Neural cell (in vitro differentiated cells): ENCODE measurements at regions not wholly inside any gene's neighbourhood (a gene's known extent, or its start where the extent isn't known, plus 50 kb on each side); places are given as distances from the start of the nearest gene placed in this dataset.

Experiments used
- H2AFZ ChIP-seq: fragments of 200-600, 300-800 bp; sonication (generic), shearing (Covaris generic); 2 replicates; pipeline ENCODE4 v1.6.0; 2014; ENCODE audit warnings: low read depth, mild to moderate bottlenecking, antibody characterized with exemption, low read length, moderate library complexity
- H3F3A ChIP-seq: fragments of 200-600 bp; shearing (Covaris generic); 2 replicates; pipeline ENCODE4 v1.6.1; 2016; ENCODE audit warnings: mild to moderate bottlenecking, moderate library complexity, mixed read lengths, antibody characterized with exemption, low read length; ENCODE audit not compliant: insufficient read depth, poor library complexity, severe bottlenecking
- H3K27ac ChIP-seq: fragments of 200-600, 300-800 bp; sonication (generic), shearing (Covaris generic); 2 replicates; pipeline ENCODE4 v1.5.1; 2014; ENCODE audit warnings: mild to moderate bottlenecking, low read length, moderate library complexity
- H3K27me3 ChIP-seq: fragments of 300-800, 200-600 bp; sonication (generic), shearing (Covaris generic); 2 replicates; pipeline ENCODE4 v1.6.0; 2014; ENCODE audit warnings: mild to moderate bottlenecking, low read depth, low read length, moderate library complexity; ENCODE audit not compliant: insufficient read depth
- H3K36me3 ChIP-seq: fragments of 300-800, 200-600 bp; sonication (generic), shearing (Covaris generic); 2 replicates; pipeline ENCODE4 v1.5.1; 2014; ENCODE audit warnings: mild to moderate bottlenecking, antibody characterized with exemption, low read length, moderate library complexity; ENCODE audit not compliant: insufficient read depth
- H3K4me2 ChIP-seq: fragments of 300-800, 200-600 bp; sonication (generic), shearing (Covaris generic); 2 replicates; pipeline ENCODE4 v1.6.0; 2014; ENCODE audit warnings: mild to moderate bottlenecking, low read length
- H3K4me3 ChIP-seq: fragments of 300-800, 200-600 bp; sonication (generic), shearing (Covaris generic); 2 replicates; pipeline ENCODE4 v1.5.1; 2014; ENCODE audit warnings: mild to moderate bottlenecking, low read length, moderate library complexity
- H3K79me2 ChIP-seq: fragments of 200-600 bp; shearing (Covaris generic); replicated peaks from 2 replicates; pipeline ENCODE4 v1.6.0; 2014; ENCODE audit warnings: mild to moderate bottlenecking, low read length, moderate library complexity; ENCODE audit not compliant: insufficient read depth
- H3K9ac ChIP-seq: fragments of 300-800, 200-600 bp; sonication (generic), shearing (Covaris generic); 2 replicates; pipeline ENCODE4 v1.6.1; 2016; ENCODE audit warnings: mild to moderate bottlenecking, low read length, mixed read lengths
- H3K9me2 ChIP-seq: fragments of 200-600 bp; shearing (Covaris generic); 2 replicates; pipeline ENCODE4 v1.6.1; 2016; ENCODE audit warnings: mild to moderate bottlenecking, low read length, mixed read lengths; ENCODE audit not compliant: insufficient read depth
- H3K9me3 ChIP-seq: fragments of 200-600, 300-800 bp; sonication (generic), shearing (Covaris generic); 2 replicates; pipeline ENCODE4 v1.6.1; 2016; ENCODE audit warnings: mild to moderate bottlenecking, mixed run types, low read length, moderate library complexity, mixed read lengths
- H4K20me1 ChIP-seq: fragments of 200-600 bp; shearing (Covaris generic); 2 replicates; pipeline ENCODE4 v1.6.1; 2016; ENCODE audit warnings: mild to moderate bottlenecking, mixed run types; ENCODE audit not compliant: insufficient read depth
- CTCF ChIP-seq: fragments of 450-650 bp; IDR thresholded peaks from 2 replicates; pipeline ENCODE4 v1.5.1; 2014; ENCODE audit warnings: antibody characterized with exemption, mild to moderate bottlenecking, moderate library complexity; ENCODE audit not compliant: poor library complexity, severe bottlenecking
- EP300 ChIP-seq: fragments of 450-650 bp; conservative IDR thresholded peaks from 2 replicates; pipeline ENCODE4 v1.6.1; 2014; ENCODE audit warnings: antibody characterized with exemption, mild to moderate bottlenecking, moderate library complexity; ENCODE audit not compliant: poor library complexity, severe bottlenecking
- EZH2 ChIP-seq: fragments of 200-600, 300-800 bp; shearing (Covaris generic), sonication (generic); IDR thresholded peaks from 2 replicates; pipeline ENCODE4 v1.6.1; 2014; ENCODE audit warnings: antibody characterized with exemption, low read length, borderline replicate concordance, mild to moderate bottlenecking; ENCODE audit not compliant: insufficient read depth, poor library complexity, severe bottlenecking
- MXI1 ChIP-seq: fragments of 450-650 bp; conservative IDR thresholded peaks from 2 replicates; pipeline ENCODE4 v1.6.1; 2014; ENCODE audit warnings: antibody characterized with exemption, mild to moderate bottlenecking; ENCODE audit not compliant: poor library complexity, severe bottlenecking
- POLR2AphosphoS5 ChIP-seq: IDR thresholded peaks from 2 replicates; pipeline ENCODE4 v1.6.1; 2012
- RAD21 ChIP-seq: fragments of 450-650 bp; conservative IDR thresholded peaks from 2 replicates; pipeline ENCODE4 v1.6.1; 2014; ENCODE audit warnings: antibody characterized with exemption, mild to moderate bottlenecking, moderate library complexity
- REST ChIP-seq: IDR thresholded peaks from 2 replicates; pipeline ENCODE4 v1.6.1; 2012; ENCODE audit warnings: borderline replicate concordance
- SMC3 ChIP-seq: fragments of 450-650 bp; conservative IDR thresholded peaks from 2 replicates; pipeline ENCODE4 v1.6.1; 2014; ENCODE audit warnings: antibody characterized with exemption, mild to moderate bottlenecking, moderate library complexity; ENCODE audit not compliant: poor library complexity
- TAF1 ChIP-seq: IDR thresholded peaks from 2 replicates; pipeline ENCODE4 v1.6.1; 2012; ENCODE audit warnings: low read depth

GRCh38 chr10:8499752-8500390 lies 445.4 kb downstream of the GATA3 start:
- TF ChIP-seq EZH2 (no peak), REST (no peak)
- H3K9ac ChIP-seq: no peak overlapping the region
- H4K20me1 ChIP-seq: no peaks in the 10 kb centered on the region
- no peaks in the 10 kb centered on the region for H3F3A ChIP-seq
- H3K9me2 ChIP-seq: no peaks in the 10 kb centered on the region
- H3K9me3 ChIP-seq: no peaks in the 10 kb centered on the region
- no peak overlapping the region for H3K4me3 ChIP-seq
- H3K4me2 ChIP-seq: no peak overlapping the region
- no peak overlapping the region for H3K27ac ChIP-seq
- no peaks in the 10 kb centered on the region for H3K79me2 ChIP-seq
- no peaks in the 10 kb centered on the region for H3K36me3 ChIP-seq
- no peak overlapping the region for H2AFZ ChIP-seq
- no peaks in the 10 kb centered on the region for H3K27me3 ChIP-seq

- H4K20me1 ChIP-seq: no peaks in the 10 kb centered on the region
- no peaks in the 10 kb centered on the region for H3K36me3 ChIP-seq
- H3K9me2 ChIP-seq: no peaks in the 10 kb centered on the region
- no peak overlapping the region for H3K4me2 ChIP-seq
- H2AFZ ChIP-seq: no peak overlapping the region
- no peaks in the 10 kb centered on the region for H3K27me3 ChIP-seq
- no peaks in the 10 kb centered on the region for H3K9me3 ChIP-seq
- H3K4me3 ChIP-seq: peak overlapping the region; percentile 24
- peak overlapping the region; percentile 7 for H3K27ac ChIP-seq
- TF ChIP-seq SMC3 (no peak), TAF1 (no peak), EP300 (no peak), EZH2 (no peak), CTCF (no peak), RAD21 (no peak), REST (no peak), POLR2AphosphoS5 (no peak), MXI1 (no peak)
- no peaks in the 10 kb centered on the region for H3F3A ChIP-seq
- H3K79me2 ChIP-seq: no peaks in the 10 kb centered on the region
- no peak overlapping the region for H3K9ac ChIP-seq
Observed at GRCh38 chr10:8502573-8502972, 448.1 kb downstream of the GATA3 start.
